ENCODE measurements at regions not wholly inside any gene's neighbourhood (a gene's known extent, or its start where the extent isn't known, plus 50 kb on each side); places are given as distances from the start of the nearest gene placed in this dataset.

DNA sequence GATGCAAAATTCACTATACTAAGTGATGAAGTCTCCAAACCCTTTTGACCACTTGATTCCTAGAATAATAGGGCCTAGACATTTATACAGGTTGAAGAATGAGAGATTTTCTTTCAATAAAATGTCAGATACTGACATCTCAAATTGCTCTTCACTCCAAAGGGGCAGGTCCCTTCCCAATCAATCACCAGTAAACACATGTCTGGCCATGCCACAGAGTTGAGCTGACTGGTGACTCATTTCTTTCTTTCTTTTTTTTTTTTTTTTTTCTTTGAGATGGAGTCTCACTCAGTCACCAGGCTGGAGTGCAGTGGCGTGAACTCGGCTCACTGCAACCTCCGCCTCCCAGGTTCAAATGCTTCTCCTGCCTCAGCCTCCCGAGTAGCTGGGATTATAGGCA is 388.6 kb upstream of the BTBD3 start:
- no peak overlapping the region for H3K9ac ChIP-seq (ENCODE audit: low read depth in 1 of 3, low read length in 3 of 3)
- H3K4me3 ChIP-seq (ENCODE audit: low read length in 3 of 3), result no peak overlapping the region
- H3K27me3 ChIP-seq (ENCODE audit: control insufficient read depth in 3 of 3, insufficient read depth in 3 of 3, low read length in 3 of 3), result no peaks in the 10 kb centered on the region
- H3K9me3 ChIP-seq (ENCODE audit: control insufficient read depth in 3 of 3, low read length in 3 of 3), result peaks cover 0 to 12% (median 5%) of the 10 kb centered on the region in 3 donors
- no peak overlapping the region for H3K27ac ChIP-seq (ENCODE audit: low read depth, low read length)
- no peaks in the 10 kb centered on the region for H3K36me3 ChIP-seq (ENCODE audit: control insufficient read depth in 3 of 3, insufficient read depth in 3 of 3, low read length in 3 of 3)
- no peaks in the 10 kb centered on the region for H3K4me1 ChIP-seq (ENCODE audit: control insufficient read depth in 3 of 3, insufficient read depth in 3 of 3, low read length in 3 of 3)

GRCh38 chr20:11537032-11537431 is 380.7 kb upstream of the BTBD3 start:
- Histone ChIP-seq H3K9me3 (ENCODE audit: control insufficient read depth in 3 of 3, low read length in 3 of 3) (peaks cover 0 to 3% (median 0%) of the 10 kb centered on the region in 3 donors), H3K4me3 (ENCODE audit: low read length in 3 of 3) (no peak overlapping the region), H3K27me3 (ENCODE audit: control insufficient read depth in 3 of 3, insufficient read depth in 3 of 3, low read length in 3 of 3) (no peaks in the 10 kb centered on the region), H3K27ac (ENCODE audit: low read depth, low read length) (no peak overlapping the region), H3K4me1 (ENCODE audit: control insufficient read depth in 3 of 3, insufficient read depth in 3 of 3, low read length in 3 of 3) (no peaks in the 10 kb centered on the region), H3K36me3 (ENCODE audit: control insufficient read depth in 3 of 3, insufficient read depth in 3 of 3, low read length in 3 of 3) (no peaks in the 10 kb centered on the region), H3K9ac (ENCODE audit: low read depth in 1 of 3, low read length in 3 of 3) (no peak overlapping the region)

DNA sequence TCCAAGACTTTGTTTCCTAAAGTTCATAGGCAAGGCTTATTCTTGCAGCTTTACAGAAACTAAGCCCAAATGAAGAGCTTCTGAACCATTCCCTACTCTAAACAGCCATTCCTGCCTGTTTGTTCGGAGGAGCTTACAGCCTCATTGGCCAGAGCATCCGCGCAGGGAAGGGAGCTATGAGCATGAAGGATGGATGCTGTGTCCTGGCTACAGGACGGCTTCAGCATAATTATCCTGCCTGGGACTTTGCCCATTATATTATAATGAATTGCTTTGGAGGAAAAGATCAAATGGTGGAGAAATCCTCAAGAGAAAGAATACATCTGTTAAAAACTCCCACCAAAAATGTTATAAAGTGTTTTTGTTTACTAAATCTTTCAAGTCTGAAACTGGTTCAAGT is 378.2 kb upstream of the BTBD3 start:
- peaks cover 0 to 3% (median 2%) of the 10 kb centered on the region in 3 donors for H3K4me1 ChIP-seq (ENCODE audit: control insufficient read depth in 3 of 3, insufficient read depth in 3 of 3, low read length in 3 of 3)
- no peaks in the 10 kb centered on the region for H3K36me3 ChIP-seq (ENCODE audit: control insufficient read depth in 3 of 3, insufficient read depth in 3 of 3, low read length in 3 of 3)
- H3K9me3 ChIP-seq (ENCODE audit: control insufficient read depth in 3 of 3, low read length in 3 of 3), result no peaks in the 10 kb centered on the region
- H3K27ac ChIP-seq (ENCODE audit: low read depth, low read length), result no peak overlapping the region
- H3K4me3 ChIP-seq (ENCODE audit: low read length in 3 of 3), result no peak overlapping the region
- H3K9ac ChIP-seq (ENCODE audit: low read depth in 1 of 3, low read length in 3 of 3), result no peak overlapping the region
- H3K27me3 ChIP-seq (ENCODE audit: control insufficient read depth in 3 of 3, insufficient read depth in 3 of 3, low read length in 3 of 3), result no peaks in the 10 kb centered on the region

DNA sequence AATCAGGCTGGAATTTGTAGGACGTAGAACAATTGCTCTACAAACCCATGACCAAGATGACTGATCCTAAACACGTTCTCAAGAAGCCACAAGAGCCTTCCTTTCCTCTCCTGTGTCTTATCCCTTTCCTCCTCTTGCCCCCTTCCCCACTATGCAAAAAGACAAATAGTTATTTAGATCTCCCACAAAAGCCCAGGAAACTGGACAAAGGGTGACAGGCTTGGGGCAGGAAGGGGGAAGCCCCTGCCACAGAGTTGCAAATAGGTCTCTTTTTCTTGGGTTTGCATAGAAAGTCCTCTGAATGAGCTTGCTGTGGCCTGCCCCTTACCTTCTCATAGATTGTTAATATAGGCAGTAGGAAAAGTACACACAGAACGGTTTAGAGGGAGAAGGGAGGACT is 377.1 kb upstream of the BTBD3 start:
- no peaks in the 10 kb centered on the region for H3K9me3 ChIP-seq (ENCODE audit: control insufficient read depth in 3 of 3, low read length in 3 of 3)
- H3K9ac ChIP-seq (ENCODE audit: low read depth in 1 of 3, low read length in 3 of 3), result no peak overlapping the region
- no peaks in the 10 kb centered on the region for H3K27me3 ChIP-seq (ENCODE audit: control insufficient read depth in 3 of 3, insufficient read depth in 3 of 3, low read length in 3 of 3)
- H3K36me3 ChIP-seq (ENCODE audit: control insufficient read depth in 3 of 3, insufficient read depth in 3 of 3, low read length in 3 of 3), result no peaks in the 10 kb centered on the region
- H3K4me3 ChIP-seq (ENCODE audit: low read length in 3 of 3), result no peak overlapping the region
- no peak overlapping the region for H3K27ac ChIP-seq (ENCODE audit: low read depth, low read length)
- peaks cover 0 to 3% (median 2%) of the 10 kb centered on the region in 3 donors for H3K4me1 ChIP-seq (ENCODE audit: control insufficient read depth in 3 of 3, insufficient read depth in 3 of 3, low read length in 3 of 3)

DNA sequence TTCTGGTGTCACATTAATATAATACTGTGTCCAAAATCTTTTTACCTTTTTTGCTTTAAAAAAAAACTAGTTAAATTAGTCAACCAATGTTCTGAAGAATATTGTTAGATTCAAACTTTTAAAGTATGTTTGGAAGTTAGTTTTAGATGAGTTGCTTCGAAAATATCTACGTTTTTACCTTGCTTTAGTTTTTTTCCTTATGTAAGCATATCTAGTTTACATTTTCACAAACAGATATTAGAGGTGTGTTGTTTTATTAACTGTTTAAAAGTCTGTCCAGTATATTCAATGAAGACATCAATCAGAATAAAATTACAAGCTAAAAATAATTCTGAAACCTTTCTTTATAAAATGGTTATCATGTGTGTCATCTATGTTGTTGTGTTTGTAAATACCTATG is 375.0 kb upstream of the BTBD3 start:
- Histone ChIP-seq H3K9ac (ENCODE audit: low read depth in 1 of 3, low read length in 3 of 3) (no peak overlapping the region), H3K9me3 (ENCODE audit: control insufficient read depth in 3 of 3, low read length in 3 of 3) (no peaks in the 10 kb centered on the region), H3K27me3 (ENCODE audit: control insufficient read depth in 3 of 3, insufficient read depth in 3 of 3, low read length in 3 of 3) (no peaks in the 10 kb centered on the region), H3K4me3 (ENCODE audit: low read length in 3 of 3) (no peak overlapping the region), H3K27ac (ENCODE audit: low read depth, low read length) (no peak overlapping the region), H3K36me3 (ENCODE audit: control insufficient read depth in 3 of 3, insufficient read depth in 3 of 3, low read length in 3 of 3) (no peaks in the 10 kb centered on the region), H3K4me1 (ENCODE audit: control insufficient read depth in 3 of 3, insufficient read depth in 3 of 3, low read length in 3 of 3) (peaks cover 0 to 3% (median 2%) of the 10 kb centered on the region in 3 donors)

GRCh38 chr20:11544029-11544678 is 373.5 kb upstream of the BTBD3 start:
- H3K9me3 ChIP-seq (ENCODE audit: control insufficient read depth in 3 of 3, low read length in 3 of 3), result no peaks in the 10 kb centered on the region
- peak overlapping the region in 1 of 3 donors; percentile 48 for H3K4me3 ChIP-seq (ENCODE audit: low read length in 3 of 3)
- H3K36me3 ChIP-seq (ENCODE audit: control insufficient read depth in 3 of 3, insufficient read depth in 3 of 3, low read length in 3 of 3), result no peaks in the 10 kb centered on the region
- H3K9ac ChIP-seq (ENCODE audit: low read depth in 1 of 3, low read length in 3 of 3), result no peak overlapping the region
- H3K4me1 ChIP-seq (ENCODE audit: control insufficient read depth in 3 of 3, insufficient read depth in 3 of 3, low read length in 3 of 3), result peaks cover 0 to 3% (median 2%) of the 10 kb centered on the region in 3 donors
- no peaks in the 10 kb centered on the region for H3K27me3 ChIP-seq (ENCODE audit: control insufficient read depth in 3 of 3, insufficient read depth in 3 of 3, low read length in 3 of 3)
- H3K27ac ChIP-seq (ENCODE audit: low read depth, low read length), result no peak overlapping the region

- no peak overlapping the region for H3K9ac ChIP-seq (ENCODE audit: low read depth in 1 of 3, low read length in 3 of 3)
- H3K27ac ChIP-seq (ENCODE audit: low read depth, low read length), result no peak overlapping the region
- no peak overlapping the region for H3K4me3 ChIP-seq (ENCODE audit: low read length in 3 of 3)
- H3K27me3 ChIP-seq (ENCODE audit: control insufficient read depth in 3 of 3, insufficient read depth in 3 of 3, low read length in 3 of 3), result no peaks in the 10 kb centered on the region
- no peaks in the 10 kb centered on the region for H3K9me3 ChIP-seq (ENCODE audit: control insufficient read depth in 3 of 3, low read length in 3 of 3)
- H3K4me1 ChIP-seq (ENCODE audit: control insufficient read depth in 3 of 3, insufficient read depth in 3 of 3, low read length in 3 of 3), result peaks cover 3 to 5% (median 4%) of the 10 kb centered on the region in 3 donors
- no peaks in the 10 kb centered on the region for H3K36me3 ChIP-seq (ENCODE audit: control insufficient read depth in 3 of 3, insufficient read depth in 3 of 3, low read length in 3 of 3)
These were observed 370.8 kb upstream of the BTBD3 start for GRCh38 chr20:11546939-11547338.

GRCh38 chr20:11549172-11550103 is 368.3 kb upstream of the BTBD3 start:
- Histone ChIP-seq H3K36me3 (ENCODE audit: control insufficient read depth in 3 of 3, insufficient read depth in 3 of 3, low read length in 3 of 3) (no peaks in the 10 kb centered on the region), H3K9me3 (ENCODE audit: control insufficient read depth in 3 of 3, low read length in 3 of 3) (no peaks in the 10 kb centered on the region), H3K27me3 (ENCODE audit: control insufficient read depth in 3 of 3, insufficient read depth in 3 of 3, low read length in 3 of 3) (no peaks in the 10 kb centered on the region), H3K4me3 (ENCODE audit: low read length in 3 of 3) (no peak overlapping the region), H3K27ac (ENCODE audit: low read depth, low read length) (no peak overlapping the region), H3K4me1 (ENCODE audit: control insufficient read depth in 3 of 3, insufficient read depth in 3 of 3, low read length in 3 of 3) (peaks cover 5% of the 10 kb centered on the region in 3 donors), H3K9ac (ENCODE audit: low read depth in 1 of 3, low read length in 3 of 3) (no peak overlapping the region)

DNA sequence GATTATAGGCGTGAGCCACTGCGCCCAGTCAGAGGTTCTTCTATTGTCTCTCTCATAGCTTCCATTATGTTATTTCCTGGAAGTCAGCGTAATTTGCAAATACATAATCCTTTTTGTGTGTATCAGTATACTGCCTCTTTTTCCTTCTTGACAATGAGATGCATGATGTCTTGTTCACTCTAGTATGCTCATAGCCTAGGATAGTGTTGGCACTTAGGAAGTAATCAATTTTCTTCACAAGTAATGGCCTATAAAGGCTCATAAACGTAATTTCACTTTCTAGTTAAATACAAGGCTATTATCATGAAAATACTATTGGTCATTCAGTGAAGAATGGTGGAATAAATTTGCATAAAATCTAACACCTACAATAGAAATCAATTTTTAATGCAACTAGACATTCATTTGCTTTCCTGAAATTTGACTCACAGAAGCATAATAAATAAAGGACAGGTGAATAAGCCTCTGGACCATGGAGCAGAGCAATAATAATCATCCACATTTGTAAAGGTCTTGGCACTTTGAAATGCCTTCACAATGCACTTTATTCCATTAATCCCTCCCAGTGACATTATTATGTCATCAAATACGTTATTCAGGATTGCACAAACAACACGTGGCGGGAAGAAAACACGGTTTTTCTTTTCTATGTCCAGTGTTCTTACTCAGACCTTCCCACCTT is 366.9 kb upstream of the BTBD3 start:
- no peak overlapping the region for H3K9ac ChIP-seq (ENCODE audit: low read depth in 1 of 3, low read length in 3 of 3)
- no peaks in the 10 kb centered on the region for H3K9me3 ChIP-seq (ENCODE audit: control insufficient read depth in 3 of 3, low read length in 3 of 3)
- H3K27ac ChIP-seq (ENCODE audit: low read depth, low read length), result no peak overlapping the region
- H3K36me3 ChIP-seq (ENCODE audit: control insufficient read depth in 3 of 3, insufficient read depth in 3 of 3, low read length in 3 of 3), result no peaks in the 10 kb centered on the region
- H3K4me3 ChIP-seq (ENCODE audit: low read length in 3 of 3), result no peak overlapping the region
- no peaks in the 10 kb centered on the region for H3K27me3 ChIP-seq (ENCODE audit: control insufficient read depth in 3 of 3, insufficient read depth in 3 of 3, low read length in 3 of 3)
- H3K4me1 ChIP-seq (ENCODE audit: control insufficient read depth in 3 of 3, insufficient read depth in 3 of 3, low read length in 3 of 3), result peaks cover 5% of the 10 kb centered on the region in 3 donors

DNA sequence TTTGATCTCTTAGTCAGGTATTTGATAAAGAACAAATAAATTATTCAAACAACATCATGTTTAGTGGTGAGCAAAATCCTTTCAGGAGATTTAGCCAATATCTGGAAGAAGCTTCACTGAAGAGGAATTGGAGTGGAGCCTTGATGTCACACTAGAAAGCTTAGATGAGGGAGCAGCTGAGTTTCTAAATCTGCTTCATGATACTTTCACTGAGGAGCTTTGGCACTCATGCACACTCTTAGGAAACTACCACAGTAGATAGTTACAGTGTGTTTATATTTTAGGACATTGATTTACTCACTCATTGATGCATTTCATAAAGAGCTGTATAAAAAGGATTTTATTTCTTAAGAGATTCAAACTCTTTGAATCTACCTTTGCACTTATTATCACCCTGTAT is 366.2 kb upstream of the BTBD3 start:
- Histone ChIP-seq H3K36me3 (ENCODE audit: control insufficient read depth in 3 of 3, insufficient read depth in 3 of 3, low read length in 3 of 3) (no peaks in the 10 kb centered on the region), H3K4me3 (ENCODE audit: low read length in 3 of 3) (no peak overlapping the region), H3K4me1 (ENCODE audit: control insufficient read depth in 3 of 3, insufficient read depth in 3 of 3, low read length in 3 of 3) (peaks cover 5% of the 10 kb centered on the region in 3 donors), H3K9ac (ENCODE audit: low read depth in 1 of 3, low read length in 3 of 3) (no peak overlapping the region), H3K27me3 (ENCODE audit: control insufficient read depth in 3 of 3, insufficient read depth in 3 of 3, low read length in 3 of 3) (no peaks in the 10 kb centered on the region), H3K9me3 (ENCODE audit: control insufficient read depth in 3 of 3, low read length in 3 of 3) (no peaks in the 10 kb centered on the region), H3K27ac (ENCODE audit: low read depth, low read length) (no peak overlapping the region)

All from skeletal muscle tissue (tissue), 3 donors.